ENCODE measurements at regions not wholly inside any gene's neighbourhood (a gene's known extent, or its start where the extent isn't known, plus 50 kb on each side); places are given as distances from the start of the nearest gene placed in this dataset.

GRCh38 chr5:106489004-106489403, 1181.7 kb downstream of the EFNA5 start:
- BruUV-seq (replicated peaks) = no TSS peak
- CTCF ChIA-PET = no interaction called here

GRCh38 chr5:106488407-106488806, 1182.3 kb downstream of the EFNA5 start:
- no peaks in the 10 kb centered on the region for H3K36me3 ChIP-seq (ENCODE audit: insufficient read depth, low read length, poor library complexity, severe bottlenecking)
- POLR2A ChIA-PET (ENCODE audit: low non-redundant PET) = no interaction called here
- no peak for TF ChIP-seq EZH2 (IDR thresholded peaks at IDR 0.05; ENCODE audit: borderline replicate concordance, low read depth, low read length, poor library complexity, severe bottlenecking)
- TF ChIP-seq, protein P1, sequence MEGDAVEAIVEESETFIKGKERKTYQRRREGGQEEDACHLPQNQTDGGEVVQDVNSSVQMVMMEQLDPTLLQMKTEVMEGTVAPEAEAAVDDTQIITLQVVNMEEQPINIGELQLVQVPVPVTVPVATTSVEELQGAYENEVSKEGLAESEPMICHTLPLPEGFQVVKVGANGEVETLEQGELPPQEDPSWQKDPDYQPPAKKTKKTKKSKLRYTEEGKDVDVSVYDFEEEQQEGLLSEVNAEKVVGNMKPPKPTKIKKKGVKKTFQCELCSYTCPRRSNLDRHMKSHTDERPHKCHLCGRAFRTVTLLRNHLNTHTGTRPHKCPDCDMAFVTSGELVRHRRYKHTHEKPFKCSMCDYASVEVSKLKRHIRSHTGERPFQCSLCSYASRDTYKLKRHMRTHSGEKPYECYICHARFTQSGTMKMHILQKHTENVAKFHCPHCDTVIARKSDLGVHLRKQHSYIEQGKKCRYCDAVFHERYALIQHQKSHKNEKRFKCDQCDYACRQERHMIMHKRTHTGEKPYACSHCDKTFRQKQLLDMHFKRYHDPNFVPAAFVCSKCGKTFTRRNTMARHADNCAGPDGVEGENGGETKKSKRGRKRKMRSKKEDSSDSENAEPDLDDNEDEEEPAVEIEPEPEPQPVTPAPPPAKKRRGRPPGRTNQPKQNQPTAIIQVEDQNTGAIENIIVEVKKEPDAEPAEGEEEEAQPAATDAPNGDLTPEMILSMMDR (conservative IDR thresholded peaks at IDR 0.05; ENCODE audit: low read depth, low read length) = no peak
- no peak overlapping the region for H3K27ac ChIP-seq (ENCODE audit: low read depth, low read length, poor library complexity, severe bottlenecking)
- no peak for DNase-seq (ENCODE audit: low spot score)
- BruUV-seq (replicated peaks) = no TSS peak
- intact Hi-C loops (cut with micrococcal nuclease; ENCODE audit: unreplicated experiment) = no loop called here
- no peaks in the 10 kb centered on the region for H3K4me1 ChIP-seq (ENCODE audit: insufficient read depth, low read length, poor library complexity, severe bottlenecking)
- CTCF ChIA-PET = no interaction called here
- H3K4me3 ChIP-seq (ENCODE audit: low read depth, low read length, poor library complexity, severe bottlenecking) = no peak overlapping the region
- no peaks in the 10 kb centered on the region for H3K27me3 ChIP-seq (replicated peaks; ENCODE audit: insufficient read depth, low read depth, low read length, poor library complexity)
- no peaks in the 10 kb centered on the region for H3K9me3 ChIP-seq (ENCODE audit: low read depth, low read length, poor library complexity, severe bottlenecking)

More at GRCh38 chr5:106489004-106489403, 1181.7 kb downstream of the EFNA5 start:
- intact Hi-C loops (cut with micrococcal nuclease; ENCODE audit: unreplicated experiment) = no loop called here
- no peaks in the 10 kb centered on the region for H3K36me3 ChIP-seq (ENCODE audit: insufficient read depth, low read length, poor library complexity, severe bottlenecking)
- no peak overlapping the region for H3K4me3 ChIP-seq (ENCODE audit: low read depth, low read length, poor library complexity, severe bottlenecking)
- POLR2A ChIA-PET (ENCODE audit: low non-redundant PET) = no interaction called here
- no peak for DNase-seq (ENCODE audit: low spot score)
- no peaks in the 10 kb centered on the region for H3K4me1 ChIP-seq (ENCODE audit: insufficient read depth, low read length, poor library complexity, severe bottlenecking)
- H3K27ac ChIP-seq (ENCODE audit: low read depth, low read length, poor library complexity, severe bottlenecking) = no peak overlapping the region
- H3K9me3 ChIP-seq (ENCODE audit: low read depth, low read length, poor library complexity, severe bottlenecking) = no peaks in the 10 kb centered on the region
- TF ChIP-seq, protein P1 (conservative IDR thresholded peaks at IDR 0.05; ENCODE audit: low read depth, low read length) = no peak
- no peak for TF ChIP-seq EZH2 (IDR thresholded peaks at IDR 0.05; ENCODE audit: borderline replicate concordance, low read depth, low read length, poor library complexity, severe bottlenecking)
- H3K27me3 ChIP-seq (replicated peaks; ENCODE audit: insufficient read depth, low read depth, low read length, poor library complexity) = no peaks in the 10 kb centered on the region

- Histone ChIP-seq H3K4me1 (ENCODE audit: insufficient read depth, low read length, poor library complexity, severe bottlenecking) (no peaks in the 10 kb centered on the region), H3K27me3 (replicated peaks; ENCODE audit: insufficient read depth, low read depth, low read length, poor library complexity) (no peaks in the 10 kb centered on the region), H3K36me3 (ENCODE audit: insufficient read depth, low read length, poor library complexity, severe bottlenecking) (no peaks in the 10 kb centered on the region), H3K27ac (ENCODE audit: low read depth, low read length, poor library complexity, severe bottlenecking) (no peak overlapping the region), H3K4me3 (ENCODE audit: low read depth, low read length, poor library complexity, severe bottlenecking) (no peak overlapping the region), H3K9me3 (ENCODE audit: low read depth, low read length, poor library complexity, severe bottlenecking) (no peaks in the 10 kb centered on the region)
- POLR2A ChIA-PET (ENCODE audit: low non-redundant PET) = no interaction called here
- no TSS peak for BruUV-seq (replicated peaks)
- CTCF ChIA-PET = no interaction called here
- TF ChIP-seq, protein P1 (conservative IDR thresholded peaks at IDR 0.05; ENCODE audit: low read depth, low read length) = no peak
- TF ChIP-seq EZH2 (IDR thresholded peaks at IDR 0.05; ENCODE audit: borderline replicate concordance, low read depth, low read length, poor library complexity, severe bottlenecking) = no peak
- intact Hi-C loops (cut with micrococcal nuclease; ENCODE audit: unreplicated experiment) = no loop called here
- DNase-seq (ENCODE audit: low spot score) = peak; percentile 17
These were observed 1189.4 kb downstream of the EFNA5 start for GRCh38 chr5:106481374-106481773.

Measured in A673 (cell line).